Neural cell (in vitro differentiated cells): ENCODE measurements at regions not wholly inside any gene's neighbourhood (a gene's known extent, or its start where the extent isn't known, plus 50 kb on each side); places are given as distances from the start of the nearest gene placed in this dataset.
"Not testable (repeated sequence)": the region's sequence is repeated elsewhere in the genome, so short reads cannot be mapped to it uniquely, and the experiment has no call there.

Experiments
- H2AFZ ChIP-seq: fragments of 200-600, 300-800 bp; sonication (generic), shearing (Covaris generic); 2 replicates; pipeline ENCODE4 v1.6.0; 2014; ENCODE audit warnings: low read depth, mild to moderate bottlenecking, antibody characterized with exemption, low read length, moderate library complexity
- H3F3A ChIP-seq: fragments of 200-600 bp; shearing (Covaris generic); 2 replicates; pipeline ENCODE4 v1.6.1; 2016; ENCODE audit warnings: mild to moderate bottlenecking, moderate library complexity, mixed read lengths, antibody characterized with exemption, low read length; ENCODE audit not compliant: insufficient read depth, poor library complexity, severe bottlenecking
- H3K27ac ChIP-seq: fragments of 200-600, 300-800 bp; sonication (generic), shearing (Covaris generic); 2 replicates; pipeline ENCODE4 v1.5.1; 2014; ENCODE audit warnings: mild to moderate bottlenecking, low read length, moderate library complexity
- H3K27me3 ChIP-seq: fragments of 300-800, 200-600 bp; sonication (generic), shearing (Covaris generic); 2 replicates; pipeline ENCODE4 v1.6.0; 2014; ENCODE audit warnings: mild to moderate bottlenecking, low read depth, low read length, moderate library complexity; ENCODE audit not compliant: insufficient read depth
- H3K36me3 ChIP-seq: fragments of 300-800, 200-600 bp; sonication (generic), shearing (Covaris generic); 2 replicates; pipeline ENCODE4 v1.5.1; 2014; ENCODE audit warnings: mild to moderate bottlenecking, antibody characterized with exemption, low read length, moderate library complexity; ENCODE audit not compliant: insufficient read depth
- H3K4me2 ChIP-seq: fragments of 300-800, 200-600 bp; sonication (generic), shearing (Covaris generic); 2 replicates; pipeline ENCODE4 v1.6.0; 2014; ENCODE audit warnings: mild to moderate bottlenecking, low read length
- H3K4me3 ChIP-seq: fragments of 300-800, 200-600 bp; sonication (generic), shearing (Covaris generic); 2 replicates; pipeline ENCODE4 v1.5.1; 2014; ENCODE audit warnings: mild to moderate bottlenecking, low read length, moderate library complexity
- H3K79me2 ChIP-seq: fragments of 200-600 bp; shearing (Covaris generic); replicated peaks from 2 replicates; pipeline ENCODE4 v1.6.0; 2014; ENCODE audit warnings: mild to moderate bottlenecking, low read length, moderate library complexity; ENCODE audit not compliant: insufficient read depth
- H3K9ac ChIP-seq: fragments of 300-800, 200-600 bp; sonication (generic), shearing (Covaris generic); 2 replicates; pipeline ENCODE4 v1.6.1; 2016; ENCODE audit warnings: mild to moderate bottlenecking, low read length, mixed read lengths
- H3K9me2 ChIP-seq: fragments of 200-600 bp; shearing (Covaris generic); 2 replicates; pipeline ENCODE4 v1.6.1; 2016; ENCODE audit warnings: mild to moderate bottlenecking, low read length, mixed read lengths; ENCODE audit not compliant: insufficient read depth
- H3K9me3 ChIP-seq: fragments of 200-600, 300-800 bp; sonication (generic), shearing (Covaris generic); 2 replicates; pipeline ENCODE4 v1.6.1; 2016; ENCODE audit warnings: mild to moderate bottlenecking, mixed run types, low read length, moderate library complexity, mixed read lengths
- H4K20me1 ChIP-seq: fragments of 200-600 bp; shearing (Covaris generic); 2 replicates; pipeline ENCODE4 v1.6.1; 2016; ENCODE audit warnings: mild to moderate bottlenecking, mixed run types; ENCODE audit not compliant: insufficient read depth
- CTCF ChIP-seq: fragments of 450-650 bp; IDR thresholded peaks from 2 replicates; pipeline ENCODE4 v1.5.1; 2014; ENCODE audit warnings: antibody characterized with exemption, mild to moderate bottlenecking, moderate library complexity; ENCODE audit not compliant: poor library complexity, severe bottlenecking
- EP300 ChIP-seq: fragments of 450-650 bp; conservative IDR thresholded peaks from 2 replicates; pipeline ENCODE4 v1.6.1; 2014; ENCODE audit warnings: antibody characterized with exemption, mild to moderate bottlenecking, moderate library complexity; ENCODE audit not compliant: poor library complexity, severe bottlenecking
- EZH2 ChIP-seq: fragments of 200-600, 300-800 bp; shearing (Covaris generic), sonication (generic); IDR thresholded peaks from 2 replicates; pipeline ENCODE4 v1.6.1; 2014; ENCODE audit warnings: antibody characterized with exemption, low read length, borderline replicate concordance, mild to moderate bottlenecking; ENCODE audit not compliant: insufficient read depth, poor library complexity, severe bottlenecking
- MXI1 ChIP-seq: fragments of 450-650 bp; conservative IDR thresholded peaks from 2 replicates; pipeline ENCODE4 v1.6.1; 2014; ENCODE audit warnings: antibody characterized with exemption, mild to moderate bottlenecking; ENCODE audit not compliant: poor library complexity, severe bottlenecking
- POLR2AphosphoS5 ChIP-seq: IDR thresholded peaks from 2 replicates; pipeline ENCODE4 v1.6.1; 2012
- RAD21 ChIP-seq: fragments of 450-650 bp; conservative IDR thresholded peaks from 2 replicates; pipeline ENCODE4 v1.6.1; 2014; ENCODE audit warnings: antibody characterized with exemption, mild to moderate bottlenecking, moderate library complexity
- REST ChIP-seq: IDR thresholded peaks from 2 replicates; pipeline ENCODE4 v1.6.1; 2012; ENCODE audit warnings: borderline replicate concordance
- SMC3 ChIP-seq: fragments of 450-650 bp; conservative IDR thresholded peaks from 2 replicates; pipeline ENCODE4 v1.6.1; 2014; ENCODE audit warnings: antibody characterized with exemption, mild to moderate bottlenecking, moderate library complexity; ENCODE audit not compliant: poor library complexity
- TAF1 ChIP-seq: IDR thresholded peaks from 2 replicates; pipeline ENCODE4 v1.6.1; 2012; ENCODE audit warnings: low read depth

DNA sequence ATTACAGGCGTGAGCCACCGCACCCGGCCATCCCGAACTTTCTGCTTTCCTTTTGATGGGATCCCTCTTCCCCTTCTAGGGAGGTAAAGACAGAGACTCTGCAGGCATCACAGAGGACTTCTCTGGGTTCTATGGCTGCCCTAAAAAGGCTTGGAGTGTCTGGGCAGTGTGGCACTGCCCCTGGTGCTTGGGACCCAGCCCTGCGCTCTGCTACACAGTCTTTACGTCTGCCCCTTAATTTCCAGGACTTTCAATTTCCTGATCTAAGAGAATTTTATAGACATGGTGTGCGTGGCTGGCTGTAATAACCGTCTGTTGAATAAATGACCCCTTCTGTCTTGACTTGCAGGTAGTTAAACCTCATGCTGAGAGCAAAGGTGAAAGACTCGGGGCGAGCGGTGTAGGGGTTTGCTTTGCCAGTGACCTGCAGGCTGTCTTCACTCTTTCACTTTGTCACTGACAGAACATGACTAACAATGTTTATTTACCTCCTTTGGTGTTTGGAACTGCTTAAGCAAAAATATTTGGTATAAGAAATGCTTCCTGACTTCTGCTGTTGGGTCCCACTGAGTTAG is 110.9 kb upstream of the MAP1LC3B2 start:
- Histone ChIP-seq H3K27me3 (no peaks in the 10 kb centered on the region), H3K9ac (no peak overlapping the region), H3K4me2 (no peak overlapping the region), H3F3A (no peaks in the 10 kb centered on the region), H2AFZ (no peak overlapping the region), H3K4me3 (no peak overlapping the region), H3K36me3 (no peaks in the 10 kb centered on the region), H4K20me1 (no peaks in the 10 kb centered on the region), H3K9me2 (no peaks in the 10 kb centered on the region), H3K9me3 (no peaks in the 10 kb centered on the region), H3K27ac (no peak overlapping the region), H3K79me2 (no peaks in the 10 kb centered on the region)
- no peak for TF ChIP-seq EZH2
- no peak for TF ChIP-seq SMC3
- no peak for TF ChIP-seq MXI1
- TF ChIP-seq TAF1: no peak
- TF ChIP-seq CTCF: no peak
- TF ChIP-seq REST: no peak
- TF ChIP-seq RAD21: no peak

GRCh38 chr12:116450406-116450910 is 108.7 kb upstream of the MAP1LC3B2 start:
- Histone ChIP-seq H3K9me3 (no peaks in the 10 kb centered on the region), H2AFZ (no peak overlapping the region), H3K36me3 (no peaks in the 10 kb centered on the region), H3K9me2 (no peaks in the 10 kb centered on the region), H3K27ac (no peak overlapping the region), H3K27me3 (no peaks in the 10 kb centered on the region), H3K9ac (no peak overlapping the region), H3K79me2 (no peaks in the 10 kb centered on the region), H3K4me3 (no peak overlapping the region), H4K20me1 (no peaks in the 10 kb centered on the region), H3F3A (no peaks in the 10 kb centered on the region), H3K4me2 (no peak overlapping the region)
- TF ChIP-seq SMC3 (no peak), TAF1 (no peak), REST (no peak), EP300 (no peak), POLR2AphosphoS5 (no peak), RAD21 (no peak), EZH2 (no peak), MXI1 (no peak), CTCF (no peak)

DNA sequence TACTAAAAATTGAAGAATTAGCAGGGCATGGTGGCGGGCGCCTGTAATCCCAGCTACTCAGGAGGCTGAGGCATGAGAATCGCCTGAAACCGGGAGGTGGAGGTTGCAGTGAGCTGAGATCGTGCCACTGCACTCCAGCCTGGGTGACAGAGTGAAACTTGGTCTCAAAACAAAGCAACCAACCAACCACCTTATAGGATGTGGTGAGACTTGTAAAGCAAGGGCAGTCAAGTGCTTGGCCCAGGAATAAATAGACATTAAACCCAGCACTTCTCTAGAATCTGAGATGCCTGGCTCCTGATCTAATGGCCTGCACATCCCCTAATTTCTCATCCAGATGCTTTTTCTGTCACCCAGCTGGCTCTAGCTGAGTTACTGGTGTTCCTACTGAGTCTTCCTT is 106.2 kb upstream of the MAP1LC3B2 start:
- not testable (repeated sequence) for H3K27me3 ChIP-seq, H3K79me2 ChIP-seq, H3K9me3 ChIP-seq, H3F3A ChIP-seq, H3K27ac ChIP-seq, H4K20me1 ChIP-seq, H3K9me2 ChIP-seq, H3K4me2 ChIP-seq, H3K9ac ChIP-seq, H3K36me3 ChIP-seq, H3K4me3 ChIP-seq, H2AFZ ChIP-seq
